ENCODE measurements at regions not wholly inside any gene's neighbourhood (a gene's known extent, or its start where the extent isn't known, plus 50 kb on each side); places are given as distances from the start of the nearest gene placed in this dataset.
"Not testable (repeated sequence)": the region's sequence is repeated elsewhere in the genome, so short reads cannot be mapped to it uniquely, and the experiment has no call there.

DNA sequence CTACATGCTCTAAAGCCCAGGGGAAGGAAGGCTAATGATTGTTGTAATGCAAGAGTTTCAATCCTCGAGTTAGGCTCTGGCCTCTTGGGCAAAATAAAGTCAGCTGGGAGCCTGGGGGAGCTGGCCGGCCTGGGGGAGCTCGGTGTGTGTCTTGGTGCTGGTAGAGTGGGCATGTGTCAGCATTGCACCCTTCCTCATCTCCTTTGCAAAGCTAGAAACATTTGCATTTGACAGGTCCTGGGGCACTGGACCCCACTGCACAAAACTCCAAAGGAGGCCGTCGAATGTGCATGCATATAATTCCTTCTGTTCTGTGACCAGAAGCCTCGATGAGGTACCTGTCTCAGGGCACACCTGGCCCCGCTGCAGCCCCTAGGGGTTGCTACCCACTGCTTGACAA lies 74.6 kb upstream of the SLC22A23 start:
- Histone ChIP-seq H3K9me3 (no peaks in the 10 kb centered on the region), H3K36me3 (ENCODE audit: insufficient read depth in 1 of 2, low read depth in 1 of 2) (no peaks in the 10 kb centered on the region), H3K4me1 (no peaks in the 10 kb centered on the region), H3K4me3 (no peak overlapping the region), H3K27me3 (ENCODE audit: insufficient read depth in 3 of 3, low read length in 2 of 3) (no peaks in the 10 kb centered on the region), H3K27ac (no peak overlapping the region)
- no peak for DNase-seq
- 78 to 89% (median 86%) methylated on average over 7 of the region's 7 CpGs for WGBS, 3 donors
- intact Hi-C loops (cut with DNase I), result no loop called here
- ATAC-seq, result no peak
- TF ChIP-seq, protein P1, sequence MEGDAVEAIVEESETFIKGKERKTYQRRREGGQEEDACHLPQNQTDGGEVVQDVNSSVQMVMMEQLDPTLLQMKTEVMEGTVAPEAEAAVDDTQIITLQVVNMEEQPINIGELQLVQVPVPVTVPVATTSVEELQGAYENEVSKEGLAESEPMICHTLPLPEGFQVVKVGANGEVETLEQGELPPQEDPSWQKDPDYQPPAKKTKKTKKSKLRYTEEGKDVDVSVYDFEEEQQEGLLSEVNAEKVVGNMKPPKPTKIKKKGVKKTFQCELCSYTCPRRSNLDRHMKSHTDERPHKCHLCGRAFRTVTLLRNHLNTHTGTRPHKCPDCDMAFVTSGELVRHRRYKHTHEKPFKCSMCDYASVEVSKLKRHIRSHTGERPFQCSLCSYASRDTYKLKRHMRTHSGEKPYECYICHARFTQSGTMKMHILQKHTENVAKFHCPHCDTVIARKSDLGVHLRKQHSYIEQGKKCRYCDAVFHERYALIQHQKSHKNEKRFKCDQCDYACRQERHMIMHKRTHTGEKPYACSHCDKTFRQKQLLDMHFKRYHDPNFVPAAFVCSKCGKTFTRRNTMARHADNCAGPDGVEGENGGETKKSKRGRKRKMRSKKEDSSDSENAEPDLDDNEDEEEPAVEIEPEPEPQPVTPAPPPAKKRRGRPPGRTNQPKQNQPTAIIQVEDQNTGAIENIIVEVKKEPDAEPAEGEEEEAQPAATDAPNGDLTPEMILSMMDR (IDR thresholded peaks at IDR 0.05), result no peak

DNA sequence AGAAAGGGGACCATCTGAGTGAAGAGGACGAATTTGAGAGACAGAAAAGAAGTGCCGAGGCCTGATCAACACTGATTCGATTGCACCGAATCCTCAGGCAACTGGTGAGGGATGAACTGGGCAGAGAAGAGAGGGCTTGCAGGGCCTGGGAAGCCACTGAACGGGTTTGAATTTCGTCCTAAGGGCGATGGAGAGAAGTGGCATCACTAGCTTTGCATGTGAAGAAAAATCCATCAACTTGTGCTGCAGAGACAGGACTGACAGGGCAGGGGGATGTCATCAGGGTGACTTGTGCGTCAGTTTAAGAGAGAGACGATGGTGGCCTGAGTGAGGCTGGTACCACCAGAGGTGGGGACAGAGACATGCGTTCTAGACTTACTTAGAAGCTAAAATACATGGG lies 73.7 kb upstream of the SLC22A23 start:
- Histone ChIP-seq H3K4me1 (no peaks in the 10 kb centered on the region), H3K4me3 (no peak overlapping the region), H3K27me3 (ENCODE audit: insufficient read depth in 3 of 3, low read length in 2 of 3) (no peaks in the 10 kb centered on the region), H3K27ac (no peak overlapping the region), H3K36me3 (ENCODE audit: insufficient read depth in 1 of 2, low read depth in 1 of 2) (no peaks in the 10 kb centered on the region), H3K9me3 (no peaks in the 10 kb centered on the region)
- no peak for DNase-seq
- WGBS, 3 donors, result 90 to 92% (median 92%) methylated on average over 10 of the region's 10 CpGs
- no peak for ATAC-seq
- intact Hi-C loops (cut with DNase I), result no loop called here
- TF ChIP-seq, protein P1 (IDR thresholded peaks at IDR 0.05), result no peak

DNA sequence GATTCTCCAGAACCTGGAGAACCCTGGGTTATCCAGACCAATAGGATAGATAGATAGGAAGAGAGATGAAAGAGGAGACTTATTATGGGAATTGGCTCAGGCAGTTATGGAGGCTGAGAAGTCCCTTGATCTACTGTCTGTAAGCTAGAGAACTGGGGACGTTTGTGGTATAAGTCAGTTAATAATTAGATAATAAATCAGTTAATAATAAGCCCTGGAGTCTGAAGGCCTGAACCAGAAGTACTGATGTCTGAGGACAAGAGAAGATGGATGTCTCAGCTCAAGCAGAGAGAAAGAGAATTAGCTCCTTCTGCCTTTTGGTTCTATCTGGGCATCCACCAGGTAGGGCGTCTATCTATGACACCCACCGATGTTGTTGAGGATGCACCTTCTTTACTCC lies 72.9 kb upstream of the SLC22A23 start:
- no peaks in the 10 kb centered on the region for H3K9me3 ChIP-seq
- DNase-seq, result no peak
- H3K4me3 ChIP-seq, result no peak overlapping the region
- intact Hi-C loops (cut with DNase I), result no loop called here
- TF ChIP-seq, protein P1 (IDR thresholded peaks at IDR 0.05), result no peak
- ATAC-seq, result no peak
- H3K27me3 ChIP-seq (ENCODE audit: insufficient read depth in 3 of 3, low read length in 2 of 3), result no peaks in the 10 kb centered on the region
- no peak overlapping the region for H3K27ac ChIP-seq
- 85 to 91% (median 86%) methylated on average over 3 of the region's 3 CpGs for WGBS, 3 donors
- no peaks in the 10 kb centered on the region for H3K4me1 ChIP-seq
- no peaks in the 10 kb centered on the region for H3K36me3 ChIP-seq (ENCODE audit: insufficient read depth in 1 of 2, low read depth in 1 of 2)

DNA sequence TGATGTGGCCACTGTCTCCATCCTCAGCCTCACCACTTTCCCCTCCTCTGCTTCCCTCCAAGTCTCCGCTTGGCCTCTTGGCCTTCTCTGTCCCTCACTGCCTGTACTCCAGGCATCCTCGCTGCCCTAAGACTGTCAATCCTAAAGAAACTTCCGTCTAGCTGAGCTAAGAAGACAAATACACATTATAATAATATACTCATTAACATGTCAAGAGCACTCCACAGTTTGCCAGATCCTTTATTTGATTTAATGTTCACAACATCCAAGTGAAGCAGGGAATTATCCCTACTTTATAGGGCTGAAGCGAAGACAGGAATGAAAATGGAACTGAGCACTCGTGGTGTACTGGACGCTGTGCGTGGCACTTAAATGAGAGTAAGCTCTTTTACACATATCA lies 72.4 kb upstream of the SLC22A23 start:
- Histone ChIP-seq H3K27ac (no peak overlapping the region), H3K36me3 (ENCODE audit: insufficient read depth in 1 of 2, low read depth in 1 of 2) (no peaks in the 10 kb centered on the region), H3K27me3 (ENCODE audit: insufficient read depth in 3 of 3, low read length in 2 of 3) (no peaks in the 10 kb centered on the region), H3K4me1 (no peaks in the 10 kb centered on the region), H3K9me3 (no peaks in the 10 kb centered on the region), H3K4me3 (no peak overlapping the region)
- ATAC-seq (no peak), DNase-seq (no peak)
- TF ChIP-seq, protein P1 (IDR thresholded peaks at IDR 0.05), result no peak
- intact Hi-C loops (cut with DNase I), result no loop called here
- WGBS, 3 donors, result 93 to 94% (median 93%) methylated on average over 7 of the region's 7 CpGs

DNA sequence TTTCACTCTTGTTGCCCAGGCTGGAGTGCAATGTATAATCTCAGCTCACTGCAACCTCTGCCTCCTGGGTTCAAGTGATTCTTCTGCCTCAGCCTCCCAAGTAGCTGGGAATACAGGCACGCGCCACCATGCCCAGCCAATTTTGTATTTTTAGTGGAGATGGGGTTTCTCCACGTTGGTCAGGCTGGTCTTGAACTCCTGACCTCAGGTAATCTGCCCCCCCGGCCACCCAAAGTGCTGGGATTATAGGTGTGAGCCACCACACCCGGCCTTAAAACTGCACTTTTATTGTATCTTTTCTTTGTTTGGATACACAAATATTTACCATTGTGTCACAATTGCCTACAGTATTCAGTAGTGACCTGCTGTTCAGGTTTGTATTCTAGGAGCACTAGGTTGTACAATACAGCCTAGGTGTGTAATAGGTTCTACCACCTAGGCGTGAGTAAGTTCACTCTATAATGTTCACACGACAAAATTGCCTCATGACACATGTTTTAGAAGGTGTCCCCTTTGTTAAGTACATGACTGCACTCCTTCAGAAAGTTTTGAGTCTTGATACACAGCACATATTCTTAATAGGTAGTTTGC lies 71.3 kb upstream of the SLC22A23 start:
- H3K27ac ChIP-seq; ATAC-seq; H3K4me3 ChIP-seq; H3K27me3 ChIP-seq (ENCODE audit: insufficient read depth in 3 of 3, low read length in 2 of 3); DNase-seq; H3K36me3 ChIP-seq (ENCODE audit: insufficient read depth in 1 of 2, low read depth in 1 of 2); intact Hi-C loops (cut with DNase I); H3K9me3 ChIP-seq; H3K4me1 ChIP-seq: not testable (repeated sequence)
- WGBS, 3 donors, result 90 to 91% (median 91%) methylated on average over 7 of the region's 7 CpGs
